ENCODE measurements at regions not wholly inside any gene's neighbourhood (a gene's known extent, or its start where the extent isn't known, plus 50 kb on each side); places are given as distances from the start of the nearest gene placed in this dataset.

DNA sequence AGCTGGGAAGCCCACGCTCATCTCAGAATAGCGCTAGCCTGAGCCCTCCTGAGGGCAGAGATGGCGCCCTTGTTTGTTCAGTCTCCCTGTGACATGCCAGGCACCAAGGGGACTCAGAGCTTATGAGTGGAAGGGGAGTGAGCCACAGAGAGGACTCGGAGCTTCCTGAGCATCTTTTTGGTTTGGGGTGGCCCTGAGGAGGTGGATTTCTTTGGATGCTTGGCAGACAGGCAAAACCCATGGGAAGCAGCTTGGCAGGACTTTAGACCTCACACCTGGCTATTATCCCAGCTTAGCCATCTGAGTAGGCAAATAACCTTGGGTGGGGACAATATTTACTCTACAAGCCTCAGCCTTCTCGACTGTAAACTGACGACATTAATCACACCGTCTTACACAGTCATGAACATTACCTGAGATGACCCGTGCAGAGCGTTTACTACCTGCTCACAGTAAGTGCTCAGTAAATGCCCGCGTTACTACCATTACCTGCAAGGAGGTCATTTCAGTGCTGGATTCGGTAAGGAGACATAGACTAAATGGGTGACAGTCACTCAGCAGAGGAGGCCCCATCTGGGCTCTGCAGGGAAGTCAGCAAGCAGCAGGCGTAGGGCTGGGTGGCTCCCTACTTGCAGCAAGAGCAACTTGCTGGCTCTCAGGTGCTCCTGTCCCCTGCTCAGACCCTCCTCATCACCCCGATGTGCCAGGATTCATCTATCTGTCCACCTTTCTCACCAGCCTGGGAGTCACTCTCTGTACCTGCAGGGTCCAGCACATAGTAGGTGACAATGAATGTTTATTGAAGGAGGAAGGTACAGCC lies 54.9 kb downstream of the KLHDC7A start:
- Mint-ChIP-seq H3K4me3 (no peak overlapping the region), H3K27me3 (ENCODE audit: low read depth) (peaks cover 72% of the 10 kb centered on the region), H3K36me3 (no peaks in the 10 kb centered on the region), H3K4me1 (0 out of 2 replicates have a peak, but pooled peaks cover 2% of the 10 kb centered on the region), H3K9me3 (no peaks in the 10 kb centered on the region), H3K27ac (no peak overlapping the region)
- ATAC-seq (no peak), DNase-seq (ENCODE audit: low spot score) (no peak)
- CTCF ChIA-PET = interaction anchor here (0.6 to 1.4 kb wide), 4 partner anchors 21 to 188 kb away, joined by 3 to 4 read pairs (median 3); no protein-coding TSS in a partner anchor
- TF ChIP-seq FOXJ3 (CRISPR knock-in tag; IDR thresholded peaks at IDR 0.05; ENCODE audit: borderline replicate concordance) (no peak), NR2C2 (CRISPR knock-in tag; IDR thresholded peaks at IDR 0.05) (no peak), ZNF416 (CRISPR knock-in tag; IDR thresholded peaks at IDR 0.05) (no peak), ZNF423 (CRISPR knock-in tag; IDR thresholded peaks at IDR 0.05) (no peak), ETV6 (CRISPR knock-in tag; IDR thresholded peaks at IDR 0.05) (no peak), GABPB1 (CRISPR knock-in tag; IDR thresholded peaks at IDR 0.05) (no peak), NFE2L1 (CRISPR knock-in tag; IDR thresholded peaks at IDR 0.05) (no peak), FOXK1 (CRISPR knock-in tag; IDR thresholded peaks at IDR 0.05) (no peak), ZNF219 (CRISPR knock-in tag; IDR thresholded peaks at IDR 0.05; ENCODE audit: borderline replicate concordance) (no peak), NFATC4 (CRISPR knock-in tag; IDR thresholded peaks at IDR 0.05) (no peak), ZNF281 (CRISPR knock-in tag; IDR thresholded peaks at IDR 0.05) (no peak)
- TF ChIP-seq, protein P1, sequence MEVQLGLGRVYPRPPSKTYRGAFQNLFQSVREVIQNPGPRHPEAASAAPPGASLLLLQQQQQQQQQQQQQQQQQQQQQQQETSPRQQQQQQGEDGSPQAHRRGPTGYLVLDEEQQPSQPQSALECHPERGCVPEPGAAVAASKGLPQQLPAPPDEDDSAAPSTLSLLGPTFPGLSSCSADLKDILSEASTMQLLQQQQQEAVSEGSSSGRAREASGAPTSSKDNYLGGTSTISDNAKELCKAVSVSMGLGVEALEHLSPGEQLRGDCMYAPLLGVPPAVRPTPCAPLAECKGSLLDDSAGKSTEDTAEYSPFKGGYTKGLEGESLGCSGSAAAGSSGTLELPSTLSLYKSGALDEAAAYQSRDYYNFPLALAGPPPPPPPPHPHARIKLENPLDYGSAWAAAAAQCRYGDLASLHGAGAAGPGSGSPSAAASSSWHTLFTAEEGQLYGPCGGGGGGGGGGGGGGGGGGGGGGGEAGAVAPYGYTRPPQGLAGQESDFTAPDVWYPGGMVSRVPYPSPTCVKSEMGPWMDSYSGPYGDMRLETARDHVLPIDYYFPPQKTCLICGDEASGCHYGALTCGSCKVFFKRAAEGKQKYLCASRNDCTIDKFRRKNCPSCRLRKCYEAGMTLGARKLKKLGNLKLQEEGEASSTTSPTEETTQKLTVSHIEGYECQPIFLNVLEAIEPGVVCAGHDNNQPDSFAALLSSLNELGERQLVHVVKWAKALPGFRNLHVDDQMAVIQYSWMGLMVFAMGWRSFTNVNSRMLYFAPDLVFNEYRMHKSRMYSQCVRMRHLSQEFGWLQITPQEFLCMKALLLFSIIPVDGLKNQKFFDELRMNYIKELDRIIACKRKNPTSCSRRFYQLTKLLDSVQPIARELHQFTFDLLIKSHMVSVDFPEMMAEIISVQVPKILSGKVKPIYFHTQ (CRISPR knock-in tag; IDR thresholded peaks at IDR 0.05) = no peak
- TF ChIP-seq, protein P2, sequence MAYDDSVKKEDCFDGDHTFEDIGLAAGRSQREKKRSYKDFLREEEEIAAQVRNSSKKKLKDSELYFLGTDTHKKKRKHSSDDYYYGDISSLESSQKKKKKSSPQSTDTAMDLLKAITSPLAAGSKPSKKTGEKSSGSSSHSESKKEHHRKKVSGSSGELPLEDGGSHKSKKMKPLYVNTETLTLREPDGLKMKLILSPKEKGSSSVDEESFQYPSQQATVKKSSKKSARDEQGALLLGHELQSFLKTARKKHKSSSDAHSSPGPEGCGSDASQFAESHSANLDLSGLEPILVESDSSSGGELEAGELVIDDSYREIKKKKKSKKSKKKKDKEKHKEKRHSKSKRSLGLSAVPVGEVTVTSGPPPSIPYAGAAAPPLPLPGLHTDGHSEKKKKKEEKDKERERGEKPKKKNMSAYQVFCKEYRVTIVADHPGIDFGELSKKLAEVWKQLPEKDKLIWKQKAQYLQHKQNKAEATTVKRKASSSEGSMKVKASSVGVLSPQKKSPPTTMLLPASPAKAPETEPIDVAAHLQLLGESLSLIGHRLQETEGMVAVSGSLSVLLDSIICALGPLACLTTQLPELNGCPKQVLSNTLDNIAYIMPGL (CRISPR knock-in tag; IDR thresholded peaks at IDR 0.05) = no peak
- TF ChIP-seq, protein P3, sequence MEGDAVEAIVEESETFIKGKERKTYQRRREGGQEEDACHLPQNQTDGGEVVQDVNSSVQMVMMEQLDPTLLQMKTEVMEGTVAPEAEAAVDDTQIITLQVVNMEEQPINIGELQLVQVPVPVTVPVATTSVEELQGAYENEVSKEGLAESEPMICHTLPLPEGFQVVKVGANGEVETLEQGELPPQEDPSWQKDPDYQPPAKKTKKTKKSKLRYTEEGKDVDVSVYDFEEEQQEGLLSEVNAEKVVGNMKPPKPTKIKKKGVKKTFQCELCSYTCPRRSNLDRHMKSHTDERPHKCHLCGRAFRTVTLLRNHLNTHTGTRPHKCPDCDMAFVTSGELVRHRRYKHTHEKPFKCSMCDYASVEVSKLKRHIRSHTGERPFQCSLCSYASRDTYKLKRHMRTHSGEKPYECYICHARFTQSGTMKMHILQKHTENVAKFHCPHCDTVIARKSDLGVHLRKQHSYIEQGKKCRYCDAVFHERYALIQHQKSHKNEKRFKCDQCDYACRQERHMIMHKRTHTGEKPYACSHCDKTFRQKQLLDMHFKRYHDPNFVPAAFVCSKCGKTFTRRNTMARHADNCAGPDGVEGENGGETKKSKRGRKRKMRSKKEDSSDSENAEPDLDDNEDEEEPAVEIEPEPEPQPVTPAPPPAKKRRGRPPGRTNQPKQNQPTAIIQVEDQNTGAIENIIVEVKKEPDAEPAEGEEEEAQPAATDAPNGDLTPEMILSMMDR (IDR thresholded peaks at IDR 0.05) = no peak
- TF ChIP-seq, protein P4, sequence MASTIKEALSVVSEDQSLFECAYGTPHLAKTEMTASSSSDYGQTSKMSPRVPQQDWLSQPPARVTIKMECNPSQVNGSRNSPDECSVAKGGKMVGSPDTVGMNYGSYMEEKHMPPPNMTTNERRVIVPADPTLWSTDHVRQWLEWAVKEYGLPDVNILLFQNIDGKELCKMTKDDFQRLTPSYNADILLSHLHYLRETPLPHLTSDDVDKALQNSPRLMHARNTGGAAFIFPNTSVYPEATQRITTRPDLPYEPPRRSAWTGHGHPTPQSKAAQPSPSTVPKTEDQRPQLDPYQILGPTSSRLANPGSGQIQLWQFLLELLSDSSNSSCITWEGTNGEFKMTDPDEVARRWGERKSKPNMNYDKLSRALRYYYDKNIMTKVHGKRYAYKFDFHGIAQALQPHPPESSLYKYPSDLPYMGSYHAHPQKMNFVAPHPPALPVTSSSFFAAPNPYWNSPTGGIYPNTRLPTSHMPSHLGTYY (CRISPR knock-in tag; IDR thresholded peaks at IDR 0.05) = no peak
- POLR2A ChIA-PET = no interaction called here

Measured in WTC11 (cell line).